A673 (cell line): ENCODE measurements at regions not wholly inside any gene's neighbourhood (a gene's known extent, or its start where the extent isn't known, plus 50 kb on each side); places are given as distances from the start of the nearest gene placed in this dataset.
"Not testable (repeated sequence)": the region's sequence is repeated elsewhere in the genome, so short reads cannot be mapped to it uniquely, and the experiment has no call there.

Experiments
- BruUV-seq: library from RNA; stranded (reverse); fragments of 400-500 nt; replicated peaks from 2 replicates; lab custom pipeline; 2021; lab: Mats Ljungman, UMichigan
- CTCF ChIA-PET: fragments of 300-600 bp; sonication (Branson Sonifier 250); formaldehyde crosslinking; loops from one replicate; lab custom pipeline; 2022; ENCODE audit warnings: antibody characterized with exemption; lab: Charles Lee
- POLR2A ChIA-PET: fragments of 300-600 bp; sonication (Branson Sonifier 250); formaldehyde crosslinking; loops from one replicate; lab custom pipeline; 2022; ENCODE audit warnings: antibody characterized with exemption; ENCODE audit not compliant: low non-redundant PET; lab: Charles Lee
- DNase-seq: peaks from one replicate; pipeline ENCODE4 v3.0.0-alpha.2; 2015; ENCODE audit warnings: low spot score
- H3K27ac ChIP-seq: fragments of 200-600 bp; sonication (generic); 2 replicates; pipeline ENCODE4 v1.5.1; 2016; ENCODE audit warnings: mixed run types, low read depth, mild to moderate bottlenecking, mixed read lengths, antibody characterized with exemption, low read length; ENCODE audit not compliant: poor library complexity, severe bottlenecking
- H3K27me3 ChIP-seq: fragments of 200-600 bp; sonication (generic); replicated peaks from 2 replicates; pipeline ENCODE4 v1.6.1; 2017; ENCODE audit warnings: mixed run types, low read depth, mild to moderate bottlenecking, mixed read lengths, antibody characterized with exemption, low read length; ENCODE audit not compliant: insufficient read depth, poor library complexity
- H3K36me3 ChIP-seq: fragments of 200-600 bp; sonication (generic); 2 replicates; pipeline ENCODE4 v1.6.1; 2016; ENCODE audit warnings: mixed run types, mild to moderate bottlenecking, mixed read lengths, antibody characterized with exemption, low read length; ENCODE audit not compliant: insufficient read depth, poor library complexity, severe bottlenecking
- H3K4me1 ChIP-seq: fragments of 200-600 bp; sonication (generic); 2 replicates; pipeline ENCODE4 v1.6.1; 2017; ENCODE audit warnings: mixed run types, mild to moderate bottlenecking, mixed read lengths, antibody characterized with exemption, low read length; ENCODE audit not compliant: insufficient read depth, poor library complexity, severe bottlenecking
- H3K4me3 ChIP-seq: fragments of 200-600 bp; sonication (generic); 2 replicates; pipeline ENCODE4 v1.5.1; 2016; ENCODE audit warnings: low read depth, mixed run types, mild to moderate bottlenecking, mixed read lengths, low read length; ENCODE audit not compliant: poor library complexity, severe bottlenecking
- H3K9me3 ChIP-seq: fragments of 200-600 bp; sonication (generic); 2 replicates; pipeline ENCODE4 v1.6.1; 2016; ENCODE audit warnings: mixed run types, low read depth, mild to moderate bottlenecking, mixed read lengths, antibody characterized with exemption, low read length; ENCODE audit not compliant: poor library complexity, severe bottlenecking
- EZH2 ChIP-seq: fragments of 200-600 bp; sonication (generic); IDR thresholded peaks from 2 replicates; pipeline ENCODE4 v1.6.1; 2017; ENCODE audit warnings: borderline replicate concordance, low read depth, mild to moderate bottlenecking, mixed read lengths, antibody characterized with exemption, low read length; ENCODE audit not compliant: poor library complexity, severe bottlenecking
- intact Hi-C: fragments of 100-400 bp; cut with micrococcal nuclease; formaldehyde crosslinking; loops from one replicate; pipeline ENCODE4 v1.10.0; 2022; ENCODE audit not compliant: unreplicated experiment
- TF ChIP-seq, protein P1 (sequence below): fragments of 300-800, 200-600 bp; sonication (generic); conservative IDR thresholded peaks from 2 replicates; pipeline ENCODE4 v1.5.1; 2017; ENCODE audit warnings: low read depth, mild to moderate bottlenecking, antibody characterized with exemption, low read length, moderate library complexity, mixed read lengths

DNA sequence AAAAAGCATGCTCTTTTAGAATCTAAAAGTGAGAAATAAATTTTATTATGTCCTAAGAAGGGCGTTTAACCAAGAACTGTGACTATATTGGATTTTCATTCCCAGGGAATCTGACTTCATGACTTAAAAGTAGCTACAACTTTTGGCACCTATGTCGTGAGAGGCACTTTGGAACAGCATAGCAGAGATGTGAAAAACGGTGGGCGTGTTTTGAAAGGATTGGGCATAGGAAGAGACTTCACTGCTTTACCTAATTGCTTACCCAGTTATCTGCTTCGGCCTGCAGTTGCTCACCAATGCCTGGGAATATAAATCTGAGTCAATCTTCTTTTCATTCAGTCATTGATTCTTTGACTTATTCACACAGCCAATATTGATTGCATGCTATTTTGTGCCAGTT is 363.4 kb downstream of the DNAH5 start:
- Histone ChIP-seq H3K4me1 (no peaks in the 10 kb centered on the region), H3K27ac (no peak overlapping the region), H3K9me3 (peaks cover 5% of the 10 kb centered on the region), H3K4me3 (no peak overlapping the region), H3K36me3 (no peaks in the 10 kb centered on the region), H3K27me3 (no peaks in the 10 kb centered on the region)
- BruUV-seq = no TSS peak
- intact Hi-C loops = no loop called here
- CTCF ChIA-PET = no interaction called here
- POLR2A ChIA-PET = no interaction called here
- DNase-seq = no peak
- TF ChIP-seq EZH2 = no peak
- TF ChIP-seq, protein P1, sequence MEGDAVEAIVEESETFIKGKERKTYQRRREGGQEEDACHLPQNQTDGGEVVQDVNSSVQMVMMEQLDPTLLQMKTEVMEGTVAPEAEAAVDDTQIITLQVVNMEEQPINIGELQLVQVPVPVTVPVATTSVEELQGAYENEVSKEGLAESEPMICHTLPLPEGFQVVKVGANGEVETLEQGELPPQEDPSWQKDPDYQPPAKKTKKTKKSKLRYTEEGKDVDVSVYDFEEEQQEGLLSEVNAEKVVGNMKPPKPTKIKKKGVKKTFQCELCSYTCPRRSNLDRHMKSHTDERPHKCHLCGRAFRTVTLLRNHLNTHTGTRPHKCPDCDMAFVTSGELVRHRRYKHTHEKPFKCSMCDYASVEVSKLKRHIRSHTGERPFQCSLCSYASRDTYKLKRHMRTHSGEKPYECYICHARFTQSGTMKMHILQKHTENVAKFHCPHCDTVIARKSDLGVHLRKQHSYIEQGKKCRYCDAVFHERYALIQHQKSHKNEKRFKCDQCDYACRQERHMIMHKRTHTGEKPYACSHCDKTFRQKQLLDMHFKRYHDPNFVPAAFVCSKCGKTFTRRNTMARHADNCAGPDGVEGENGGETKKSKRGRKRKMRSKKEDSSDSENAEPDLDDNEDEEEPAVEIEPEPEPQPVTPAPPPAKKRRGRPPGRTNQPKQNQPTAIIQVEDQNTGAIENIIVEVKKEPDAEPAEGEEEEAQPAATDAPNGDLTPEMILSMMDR = no peak

DNA sequence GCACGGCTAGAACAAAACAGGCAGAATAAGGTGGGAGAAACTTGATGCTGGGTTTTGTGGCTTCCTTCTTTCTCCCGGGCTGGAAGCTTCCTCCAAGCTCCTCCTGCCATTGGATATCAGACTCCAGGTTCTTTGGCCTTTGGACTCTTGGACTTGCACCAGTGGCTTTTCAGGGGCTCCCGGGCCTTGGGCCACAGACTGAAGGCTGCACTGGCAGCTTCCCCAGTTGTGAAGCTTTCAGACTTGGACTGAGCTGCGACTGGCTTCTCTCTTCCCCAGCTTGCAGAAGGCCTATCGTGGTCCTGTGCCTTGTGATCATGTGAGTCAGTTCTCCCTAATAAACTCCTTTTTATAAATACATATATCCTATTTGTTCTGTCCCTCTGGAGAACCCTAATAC is 364.4 kb downstream of the DNAH5 start:
- no peak overlapping the region for H3K4me3 ChIP-seq
- no peak for TF ChIP-seq EZH2
- TF ChIP-seq, protein P1 = no peak
- no peaks in the 10 kb centered on the region for H3K36me3 ChIP-seq
- POLR2A ChIA-PET = no interaction called here
- H3K9me3 ChIP-seq = peaks cover 5% of the 10 kb centered on the region
- H3K4me1 ChIP-seq = no peaks in the 10 kb centered on the region
- no peak overlapping the region for H3K27ac ChIP-seq
- DNase-seq = no peak
- no peaks in the 10 kb centered on the region for H3K27me3 ChIP-seq
- CTCF ChIA-PET = no interaction called here
- intact Hi-C loops = no loop called here
- BruUV-seq = no TSS peak

DNA sequence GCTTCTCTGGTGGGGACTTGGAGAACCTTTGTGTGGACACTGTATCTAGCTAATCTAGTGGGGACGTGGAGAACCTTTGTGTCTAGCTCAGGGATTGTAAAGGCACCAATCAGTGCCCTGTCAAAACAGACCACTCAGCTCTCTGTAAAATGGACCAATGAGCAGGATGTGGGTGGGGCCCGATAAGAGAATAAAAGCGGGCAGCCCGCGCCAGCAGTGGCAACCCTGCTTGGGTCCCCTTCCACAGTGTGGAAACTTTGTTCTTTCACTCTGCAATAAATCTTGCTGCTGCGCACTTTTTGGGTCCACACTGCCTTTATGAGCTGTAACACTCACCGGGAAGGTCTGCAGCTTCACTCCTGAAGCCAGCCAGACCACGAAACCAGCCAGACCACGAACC is 365.4 kb downstream of the DNAH5 start:
- CTCF ChIA-PET, H3K27me3 ChIP-seq, intact Hi-C loops, H3K9me3 ChIP-seq, BruUV-seq, H3K27ac ChIP-seq, DNase-seq, H3K36me3 ChIP-seq, POLR2A ChIA-PET, H3K4me3 ChIP-seq, H3K4me1 ChIP-seq: not testable (repeated sequence)

DNA sequence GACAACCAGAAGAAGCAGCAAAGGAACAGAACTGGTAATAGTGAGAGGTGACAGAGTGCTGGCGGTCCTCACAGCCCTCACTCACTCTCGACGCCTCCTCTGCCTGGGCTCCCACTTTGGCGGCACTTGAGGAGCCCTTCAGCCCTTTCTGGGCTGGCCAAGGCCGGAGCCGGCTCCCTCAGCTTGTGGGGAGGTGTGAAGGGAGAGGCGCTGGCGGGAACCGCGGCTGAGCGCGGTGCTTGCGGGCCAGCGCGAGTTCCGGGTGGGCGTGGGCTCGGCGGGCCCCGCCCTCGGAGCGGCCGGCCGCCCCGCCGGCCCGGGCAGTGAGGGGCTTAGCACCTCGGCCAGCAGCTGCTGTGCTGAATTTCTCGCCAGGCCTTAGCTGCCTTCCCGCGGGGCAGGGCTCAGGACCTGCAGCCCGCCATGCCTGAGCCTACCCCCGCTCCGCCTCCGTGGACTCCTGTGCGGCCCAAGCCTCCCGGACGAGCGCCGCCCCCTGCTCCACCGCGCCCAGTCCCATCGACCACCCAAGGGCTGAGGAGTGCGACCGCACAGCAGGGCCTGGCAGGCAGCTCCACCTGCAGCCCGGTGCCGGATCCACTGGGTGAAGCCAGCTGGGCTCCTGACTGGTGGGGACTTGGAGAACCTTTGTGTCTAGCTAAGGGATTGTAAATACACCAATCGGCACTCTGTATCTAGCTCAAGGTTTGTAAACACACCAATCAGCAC is 366.0 kb downstream of the DNAH5 start:
- H3K36me3 ChIP-seq, H3K4me1 ChIP-seq, CTCF ChIA-PET, H3K9me3 ChIP-seq, DNase-seq, BruUV-seq, POLR2A ChIA-PET, H3K27ac ChIP-seq, intact Hi-C loops, H3K4me3 ChIP-seq, H3K27me3 ChIP-seq: not testable (repeated sequence)
